Fibroblast of peridontal ligament (primary cell): ENCODE measurements at regions not wholly inside any gene's neighbourhood (a gene's known extent, or its start where the extent isn't known, plus 50 kb on each side); places are given as distances from the start of the nearest gene placed in this dataset.
A peak's percentile ranks its signal among the peaks of the same experiment; 100 is the strongest.
"Not testable (repeated sequence)": the region's sequence is repeated elsewhere in the genome, so short reads cannot be mapped to it uniquely, and the experiment has no call there.

Source experiments
- DNase-seq: peaks from one replicate; pipeline ENCODE4 v3.0.0-alpha.2; 2010; ENCODE audit errors: extremely low read depth

DNA sequence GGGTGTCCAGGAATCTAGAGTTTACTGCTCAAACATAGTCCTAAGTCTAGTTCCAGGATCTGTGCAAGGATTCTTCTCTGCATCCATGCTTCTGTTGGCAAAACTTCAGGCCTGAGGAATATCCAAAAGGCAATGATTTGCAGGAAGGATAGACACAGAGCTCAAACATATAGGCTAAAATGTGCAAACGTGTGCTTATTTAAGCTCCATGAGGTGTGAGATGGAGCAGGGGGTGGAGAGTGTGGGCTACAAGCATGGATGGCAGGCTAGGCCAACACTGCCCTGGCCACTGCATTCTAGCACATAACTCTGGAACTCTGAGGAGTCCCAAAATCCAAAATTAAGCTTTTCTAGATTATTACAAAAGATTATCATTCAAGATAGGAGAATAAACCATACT is 301.1 kb downstream of the PAX3 start:
- no peak for DNase-seq

DNA sequence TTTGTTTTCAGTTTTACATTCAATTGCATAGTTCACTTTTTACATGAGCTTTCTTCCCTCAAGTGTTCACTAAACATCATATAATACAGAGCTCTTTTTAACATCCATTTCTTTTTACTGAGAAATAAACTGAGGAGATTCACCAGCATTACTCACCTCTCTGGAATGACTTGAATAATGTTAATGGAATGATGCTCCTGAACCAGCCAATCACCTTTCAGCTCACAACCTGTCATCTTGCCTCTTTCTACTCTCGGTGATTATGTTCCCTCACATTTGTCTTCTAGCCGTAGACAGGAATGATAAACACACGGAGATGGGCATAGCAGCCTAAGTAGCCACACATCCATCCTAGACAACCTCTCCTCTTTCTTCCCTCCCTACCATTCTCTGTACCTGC is 301.7 kb downstream of the PAX3 start:
- no peak for DNase-seq

DNA sequence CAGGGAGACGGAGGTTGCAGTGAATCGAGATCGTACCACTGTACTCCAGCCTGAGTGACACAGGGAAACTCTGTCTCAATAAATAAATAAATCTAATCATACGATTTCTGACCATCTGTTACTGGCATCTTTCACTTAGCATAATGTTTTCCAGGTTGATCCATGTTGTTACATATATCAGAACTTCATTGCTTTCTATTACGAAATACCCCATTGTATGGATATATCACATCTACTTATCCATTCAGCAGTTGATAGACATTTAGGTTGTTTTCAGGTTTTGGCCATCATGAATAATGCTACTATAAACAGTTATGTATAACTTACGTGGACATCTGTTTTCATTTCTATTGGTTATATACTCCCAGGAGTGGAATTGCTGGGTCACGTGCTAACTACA is 303.9 kb downstream of the PAX3 start:
- no peak for DNase-seq

DNA sequence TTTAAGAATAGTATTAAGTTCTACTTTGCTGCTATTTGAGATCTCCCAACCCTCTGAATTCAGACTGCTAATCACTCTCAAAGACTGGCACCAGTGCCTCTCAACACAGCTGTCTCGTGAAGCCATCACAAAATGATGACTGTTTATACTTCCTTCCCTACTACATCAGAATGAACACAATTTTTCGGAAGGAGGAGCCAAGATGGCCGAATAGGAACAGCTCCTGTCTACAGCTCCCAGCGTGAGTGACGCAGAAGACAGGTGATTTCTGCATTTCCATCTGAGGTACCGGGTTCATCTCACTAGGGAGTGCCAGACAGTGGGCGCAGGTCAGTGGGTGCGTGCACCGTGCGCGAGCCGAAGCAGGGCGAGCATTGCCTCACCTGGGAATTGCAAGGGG is 314.4 kb downstream of the PAX3 start:
- DNase-seq, result not testable (repeated sequence)

DNA sequence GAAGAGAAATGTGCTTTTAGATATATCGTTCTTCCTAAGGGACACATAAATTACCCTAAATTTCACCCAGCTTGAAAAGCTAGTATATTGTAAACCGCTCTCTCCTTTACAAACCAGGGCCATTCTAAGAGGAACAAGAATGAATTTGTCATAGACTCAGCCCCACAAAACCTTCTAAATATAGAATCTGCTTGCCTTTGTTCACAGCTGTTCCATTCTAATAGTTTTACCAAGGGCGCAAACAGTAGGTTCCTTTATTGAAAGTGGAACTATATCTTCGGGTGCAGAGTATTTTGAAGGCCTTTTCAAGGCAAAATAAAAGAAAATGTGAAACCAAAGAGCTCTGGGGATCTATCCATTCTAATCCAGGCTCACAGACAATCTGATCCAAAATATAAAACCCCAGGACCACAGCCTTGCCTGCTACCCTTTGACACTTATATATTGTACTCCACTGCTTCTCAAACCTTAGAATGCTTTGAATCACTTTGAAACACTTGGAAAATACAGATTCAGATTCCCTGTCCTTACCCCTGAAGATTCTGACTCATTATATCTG is 316.8 kb downstream of the PAX3 start:
- DNase-seq, result no peak

DNA sequence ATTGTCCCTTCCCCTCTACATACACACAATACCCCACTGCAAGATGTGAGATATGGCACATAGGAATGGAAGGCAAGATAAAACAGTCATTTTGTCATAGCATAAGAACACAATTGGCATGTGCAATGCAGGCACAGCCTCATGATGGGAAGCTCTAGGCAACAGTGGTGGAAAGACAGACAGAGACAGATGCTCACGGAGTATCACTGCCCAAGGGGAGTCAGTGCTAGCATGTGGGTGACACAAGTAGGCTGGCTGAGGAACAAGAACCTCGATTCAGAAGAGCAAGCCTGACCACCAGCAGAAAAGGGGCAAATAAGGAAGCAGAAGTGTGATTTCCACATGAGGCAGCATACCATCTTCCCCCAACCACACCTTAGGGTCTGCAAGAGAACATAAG is 323.6 kb downstream of the PAX3 start:
- DNase-seq, result no peak

DNA sequence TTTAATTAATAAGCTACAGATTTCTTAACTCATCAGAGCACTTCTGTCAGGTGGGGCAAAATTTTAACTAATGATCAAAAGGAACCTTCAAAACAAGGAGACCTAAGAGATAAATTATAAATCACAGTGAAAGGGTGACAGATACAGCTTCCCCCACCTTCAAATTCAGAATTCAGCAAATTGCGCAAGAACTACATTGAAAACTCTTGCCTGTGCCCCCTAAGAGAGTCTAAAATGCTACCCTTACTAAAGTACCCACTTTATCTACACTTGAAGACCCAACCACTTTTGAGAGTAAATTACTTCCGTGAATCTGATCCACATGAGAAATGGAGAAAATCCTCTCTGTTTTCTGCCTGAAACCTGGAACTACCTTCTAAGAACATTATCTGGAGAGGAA is 324.9 kb downstream of the PAX3 start:
- no peak for DNase-seq

DNA sequence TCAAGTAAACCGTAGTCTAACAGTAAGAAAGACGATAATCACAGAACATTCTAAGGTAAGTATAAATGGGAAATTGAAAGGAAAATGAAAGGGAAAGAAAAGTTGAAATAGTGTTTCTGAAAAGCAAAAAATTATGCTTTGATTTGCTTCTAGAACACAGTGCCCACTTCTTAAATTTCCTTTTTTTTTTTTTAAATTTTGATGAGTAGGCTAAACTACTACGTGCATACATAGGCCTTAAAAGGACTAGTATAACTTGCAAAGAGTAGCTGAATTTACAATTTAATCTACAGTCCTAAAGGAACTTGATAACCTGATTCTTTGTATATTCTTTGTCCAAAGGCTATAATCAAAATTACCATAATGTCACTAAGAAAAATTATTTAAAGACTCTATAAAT is 325.3 kb downstream of the PAX3 start:
- DNase-seq, result no peak

DNA sequence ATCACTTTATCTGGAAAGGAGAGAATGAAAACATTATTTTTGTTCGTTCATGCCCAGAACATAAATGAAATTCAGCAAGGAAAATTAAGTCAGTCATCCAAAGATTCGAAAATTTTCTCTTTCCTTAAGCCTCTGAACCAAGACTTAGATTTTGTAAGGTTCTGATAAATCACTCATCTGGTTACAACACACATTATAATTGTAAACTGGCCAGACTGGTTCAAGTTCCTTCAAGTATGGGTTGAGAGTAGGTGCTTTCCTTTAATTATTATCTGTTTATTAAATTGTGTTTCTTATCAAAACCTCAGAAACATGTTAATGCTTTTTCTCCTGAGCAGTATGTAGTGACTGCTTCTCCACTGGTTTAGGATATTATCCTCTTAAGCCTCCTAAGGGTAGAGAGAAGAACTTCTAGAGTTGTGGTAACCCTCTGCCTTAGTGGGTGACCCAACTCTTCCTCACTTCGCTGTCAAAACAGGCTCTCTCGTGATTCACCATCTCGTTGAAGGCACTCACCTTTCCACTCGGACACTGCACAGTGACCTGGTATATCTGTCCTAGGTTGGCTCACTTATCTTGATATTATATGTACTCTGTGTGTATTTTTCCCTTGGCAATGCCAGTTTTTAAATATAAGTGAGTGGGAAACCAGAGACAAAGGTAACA is 325.9 kb downstream of the PAX3 start:
- DNase-seq, result no peak

DNA sequence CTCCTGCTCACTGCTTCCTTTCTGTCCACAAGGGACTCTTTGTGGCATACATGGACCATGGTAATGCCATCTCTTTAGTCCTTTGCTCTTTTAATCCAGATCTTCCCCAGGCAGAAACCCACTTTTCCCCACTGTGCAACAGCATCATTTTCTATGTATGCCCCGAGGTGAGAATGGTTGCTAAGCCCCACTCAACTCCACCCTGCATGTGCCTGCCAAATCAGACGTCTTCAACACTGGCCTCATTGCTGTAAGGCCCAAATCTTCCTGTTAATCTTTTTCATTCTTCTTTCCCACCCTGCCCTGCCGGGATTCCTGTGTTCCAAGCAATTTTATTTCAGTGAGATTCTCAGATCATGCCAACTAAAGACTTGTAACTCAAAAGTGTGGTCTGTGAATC is 328.4 kb downstream of the PAX3 start:
- DNase-seq, result no peak

DNA sequence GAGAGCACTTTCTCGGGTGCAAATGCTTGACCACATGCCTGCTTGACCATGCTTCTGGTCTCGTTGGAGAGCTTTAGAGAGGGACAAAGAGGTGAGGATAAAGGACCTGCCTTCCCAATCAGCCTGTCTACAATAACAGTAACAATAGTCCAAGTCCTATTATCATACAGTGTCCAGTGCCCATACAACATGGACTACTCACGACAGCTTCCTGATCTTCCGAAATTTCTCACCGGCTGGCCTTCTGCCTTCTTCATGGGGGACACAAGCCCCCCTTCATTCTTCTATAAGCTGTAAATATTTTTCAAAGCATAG is 329.0 kb downstream of the PAX3 start:
- no peak for DNase-seq

DNA sequence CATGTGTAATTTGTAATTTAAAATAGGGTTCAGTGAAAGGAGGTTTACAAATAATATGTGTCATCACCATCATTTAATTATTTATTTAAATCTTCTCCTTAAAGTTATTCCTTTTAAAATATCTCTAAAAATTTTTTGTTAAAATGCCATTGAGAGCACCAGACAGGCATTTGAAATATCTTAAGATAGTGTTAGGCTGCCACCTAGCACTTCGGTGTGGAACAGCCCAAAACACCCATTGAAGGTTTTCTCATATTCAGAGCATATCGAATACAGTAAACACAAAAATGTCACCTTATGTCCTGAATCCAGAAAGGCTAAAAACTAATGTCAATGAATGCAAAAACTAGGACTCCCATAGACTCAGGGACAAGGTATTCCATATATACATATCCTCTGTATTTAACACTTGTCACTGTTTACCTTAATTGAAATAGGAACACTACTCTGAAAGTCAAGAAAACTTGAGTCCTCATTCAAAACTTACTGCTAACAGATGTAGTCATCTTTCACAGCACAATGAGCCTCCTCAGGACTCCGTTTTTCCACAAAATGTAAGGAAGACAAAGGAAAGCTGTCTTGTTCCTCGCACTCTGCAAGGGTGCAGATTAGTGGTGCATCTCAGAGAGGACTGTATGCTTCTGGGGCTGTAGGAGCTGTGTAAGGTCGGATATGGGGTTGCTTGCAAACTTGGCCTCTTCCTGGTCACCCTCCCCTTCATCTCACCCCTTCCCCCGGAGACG is 329.5 kb downstream of the PAX3 start:
- peak; percentile 25 for DNase-seq

DNA sequence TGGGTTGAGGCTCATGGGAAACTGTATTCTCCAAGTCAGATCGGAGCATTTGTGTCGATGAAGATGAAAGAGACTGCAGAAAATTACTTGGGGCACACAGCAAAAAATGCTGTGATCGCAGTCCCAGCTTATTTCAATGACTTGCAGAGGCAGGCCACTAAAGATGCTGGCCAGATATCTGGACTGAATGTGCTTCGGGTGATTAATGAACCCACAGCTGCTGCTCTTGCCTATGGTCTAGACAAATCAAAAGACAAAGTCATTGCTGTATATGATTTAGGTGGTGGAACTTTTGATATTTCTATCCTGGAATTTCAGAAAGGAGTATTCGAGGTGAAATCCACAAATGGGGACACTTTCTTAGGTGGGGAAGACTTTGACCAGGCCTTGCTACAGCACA is 336.6 kb downstream of the PAX3 start:
- DNase-seq, result no peak

DNA sequence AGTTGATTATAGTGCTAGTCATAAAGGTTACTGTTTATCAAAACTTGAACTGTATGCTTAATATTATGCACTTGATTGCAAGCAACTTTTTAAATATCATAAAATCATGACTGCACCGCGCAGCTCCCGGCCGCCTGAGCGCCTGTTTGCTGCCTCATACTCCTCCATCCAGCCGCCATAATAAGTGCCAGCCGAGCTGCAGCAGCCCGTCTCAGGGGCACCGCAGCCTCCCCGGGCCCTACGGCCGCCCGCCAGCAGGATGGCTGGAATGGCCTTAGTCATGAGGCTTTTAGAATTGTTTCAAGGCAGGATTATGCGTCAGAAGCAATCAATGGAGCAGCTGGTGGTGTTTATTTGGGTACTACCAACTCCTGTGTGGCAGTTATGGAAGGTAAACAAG is 337.2 kb downstream of the PAX3 start:
- DNase-seq, result no peak

DNA sequence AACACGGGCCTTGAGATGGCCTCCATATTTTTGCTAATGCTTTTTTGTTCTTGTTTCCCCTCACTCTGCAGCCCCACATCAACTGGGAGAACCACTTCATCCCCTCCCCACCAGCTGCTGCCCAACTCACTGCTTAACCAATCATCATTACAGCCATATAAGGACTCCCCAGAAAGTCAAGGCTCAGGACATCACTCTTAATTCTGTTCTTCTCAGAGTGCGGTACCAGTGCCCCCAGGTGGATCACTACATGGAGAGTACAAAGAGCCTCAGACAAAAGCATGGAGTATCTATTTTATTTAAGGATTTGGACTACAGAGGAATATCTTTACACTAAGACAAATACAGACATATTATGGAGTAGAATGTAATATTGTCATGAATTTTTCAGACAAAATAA is 340.6 kb downstream of the PAX3 start:
- no peak for DNase-seq

DNA sequence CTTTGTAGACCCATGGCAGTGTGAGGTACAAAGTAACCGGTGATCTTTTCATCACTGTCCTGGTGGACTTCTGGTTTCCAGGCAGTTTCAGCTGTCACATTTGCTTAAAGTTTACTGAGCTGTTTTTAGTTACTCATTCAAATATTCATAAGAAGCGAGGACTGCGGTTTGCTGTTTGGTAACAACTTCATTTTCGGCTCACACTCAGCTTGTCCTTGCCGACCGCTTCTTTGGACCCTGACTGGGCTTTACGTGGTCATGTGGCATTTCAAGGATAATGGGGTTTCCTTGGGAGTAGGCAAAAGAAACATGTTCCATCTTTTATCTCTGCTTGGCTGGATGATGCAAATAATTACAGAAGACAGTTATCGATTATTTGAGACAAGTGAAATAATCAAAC is 350.7 kb downstream of the PAX3 start:
- no peak for DNase-seq

DNA sequence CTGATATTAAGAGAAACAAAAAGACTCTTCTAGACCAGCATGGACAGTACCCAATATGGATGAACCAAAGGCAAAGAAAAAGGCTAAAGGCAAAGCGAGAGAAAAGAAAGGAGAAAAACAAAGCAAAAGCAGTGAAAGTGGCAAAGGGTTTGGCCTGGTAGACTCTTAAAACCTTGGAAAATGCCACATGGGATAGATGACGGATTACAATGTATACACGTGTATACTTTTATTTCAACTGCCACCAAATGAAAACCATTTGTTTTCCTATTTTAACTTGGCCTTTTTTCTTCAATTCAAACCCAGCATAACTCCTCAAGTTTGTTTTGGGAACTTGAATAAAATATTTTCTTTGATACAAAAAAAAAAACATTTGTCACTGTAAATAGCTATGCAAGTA is 354.3 kb downstream of the PAX3 start:
- DNase-seq, result not testable (repeated sequence)

DNA sequence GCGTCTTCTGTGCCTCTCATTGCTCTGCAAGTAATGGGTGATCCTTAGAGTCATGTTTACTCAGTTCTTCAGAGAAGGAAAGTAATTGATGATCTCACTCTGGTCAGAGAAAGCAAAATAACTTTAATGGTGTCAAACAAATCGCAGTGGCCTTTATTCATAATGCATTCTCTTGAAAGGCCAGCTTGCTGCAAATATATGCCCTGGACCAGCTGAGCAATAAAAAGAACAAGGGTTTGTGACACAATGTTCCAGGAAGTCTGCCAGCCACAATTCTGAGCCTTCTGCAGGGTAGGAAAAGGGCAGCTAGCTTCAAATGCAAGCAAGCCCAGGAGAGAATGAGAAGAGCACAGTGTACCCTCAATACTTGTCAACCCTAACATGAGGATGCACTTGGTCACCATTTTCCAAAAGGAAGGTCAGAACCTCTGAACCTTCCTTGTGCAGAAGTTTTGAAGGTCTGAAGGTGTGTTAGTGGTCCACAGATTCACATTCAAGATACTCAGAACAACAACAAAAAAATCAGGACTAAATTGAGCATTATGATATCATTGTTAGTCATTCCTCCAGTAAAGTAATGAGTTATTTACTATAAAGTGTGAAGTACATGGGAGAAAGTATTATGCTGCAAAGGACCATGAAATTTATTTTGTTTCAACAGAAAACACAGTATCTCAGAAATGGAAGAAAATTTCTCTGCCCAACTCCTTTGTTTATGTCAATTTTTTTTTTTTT is 355.6 kb downstream of the PAX3 start:
- DNase-seq, result no peak

DNA sequence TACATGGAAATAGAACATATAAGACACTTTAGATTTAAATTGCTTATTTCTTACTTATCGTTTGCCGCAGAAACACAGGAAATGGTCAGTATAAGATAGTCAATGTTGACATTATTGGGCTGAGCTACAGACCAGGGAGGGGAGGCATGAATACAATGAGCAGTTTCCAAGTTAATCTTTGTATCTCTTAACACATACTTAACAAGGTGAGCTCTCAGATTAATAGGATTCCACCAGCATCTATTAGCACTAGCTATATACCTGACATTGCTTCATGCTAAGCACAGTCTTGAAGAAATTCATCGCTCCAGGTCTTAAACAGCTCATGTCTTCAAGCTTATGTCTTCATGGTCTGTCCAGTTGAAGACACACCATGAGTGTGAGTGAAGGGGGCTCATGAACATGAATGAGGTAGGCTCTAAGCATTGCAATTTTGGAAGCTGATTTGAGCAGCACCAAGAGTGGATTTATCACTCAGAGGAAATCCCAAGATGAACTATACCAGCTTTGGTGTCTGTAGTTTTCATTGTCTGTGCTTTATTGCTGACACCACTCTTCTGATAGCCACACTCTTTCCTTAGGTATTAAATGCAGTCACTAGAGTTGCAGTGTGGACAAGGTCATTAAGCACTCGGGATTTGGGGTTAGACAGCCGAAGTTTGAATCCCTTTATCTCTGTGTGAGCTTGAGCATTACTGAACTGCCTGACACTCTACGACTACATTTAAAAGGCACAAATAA is 359.3 kb upstream of the EPHA4 start:
- DNase-seq, result no peak

DNA sequence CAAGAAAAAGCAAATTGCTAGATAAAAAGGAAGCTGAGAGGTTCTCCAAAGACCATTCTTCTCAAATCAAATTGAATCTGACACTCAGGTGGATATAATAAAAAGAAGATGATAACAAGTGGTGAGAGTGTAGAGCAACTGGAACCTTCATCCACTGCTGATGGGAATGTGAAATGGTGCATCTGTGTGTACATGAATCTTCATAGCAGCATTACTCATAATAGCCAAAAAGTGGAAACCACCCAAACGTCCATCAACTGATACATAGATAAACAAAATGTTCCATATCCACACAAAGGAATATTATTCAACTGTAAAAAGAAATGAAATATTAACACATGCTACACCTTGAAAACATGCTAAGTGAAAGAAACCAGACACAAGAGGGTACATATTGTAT is 357.2 kb upstream of the EPHA4 start:
- no peak for DNase-seq

DNA sequence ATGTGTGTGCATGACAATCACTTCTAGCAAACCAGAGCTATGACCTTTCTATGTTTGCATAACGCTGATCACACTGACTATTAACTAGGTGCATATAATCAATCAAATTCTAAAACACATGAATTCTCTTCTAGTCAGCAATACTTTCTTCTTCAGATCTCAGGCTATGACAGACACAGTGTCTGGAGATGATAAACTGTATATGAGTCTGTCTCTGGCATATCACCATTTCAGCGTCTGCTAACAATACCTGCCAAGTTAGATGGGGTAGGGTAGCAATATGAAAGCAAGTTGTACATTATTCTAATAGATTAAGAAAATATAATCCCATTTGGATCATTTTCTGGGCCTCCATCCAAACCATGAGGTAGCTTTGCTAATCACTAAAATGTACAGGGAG is 354.2 kb upstream of the EPHA4 start:
- DNase-seq, result no peak

DNA sequence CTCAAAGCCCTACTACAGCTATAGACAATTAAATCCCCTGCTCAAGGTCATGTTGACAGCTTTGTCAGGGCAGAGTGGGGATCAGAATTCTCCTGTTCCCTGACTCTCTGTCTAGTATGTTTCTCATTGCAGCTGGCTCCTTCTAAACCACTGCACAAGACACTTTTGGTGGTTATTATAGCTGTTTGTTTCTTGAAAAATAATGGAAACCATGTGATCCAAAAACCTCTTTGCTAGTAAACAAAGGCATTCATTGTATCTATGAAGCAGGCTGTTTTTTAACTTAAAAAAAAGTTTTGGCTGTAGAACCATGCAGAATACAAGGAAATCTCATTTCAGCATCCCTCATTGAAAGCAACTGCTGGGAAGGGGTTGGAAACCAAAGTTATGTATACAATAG is 352.5 kb upstream of the EPHA4 start:
- DNase-seq, result no peak
